ENCODE measurements at regions not wholly inside any gene's neighbourhood (a gene's known extent, or its start where the extent isn't known, plus 50 kb on each side); places are given as distances from the start of the nearest gene placed in this dataset.

DNA sequence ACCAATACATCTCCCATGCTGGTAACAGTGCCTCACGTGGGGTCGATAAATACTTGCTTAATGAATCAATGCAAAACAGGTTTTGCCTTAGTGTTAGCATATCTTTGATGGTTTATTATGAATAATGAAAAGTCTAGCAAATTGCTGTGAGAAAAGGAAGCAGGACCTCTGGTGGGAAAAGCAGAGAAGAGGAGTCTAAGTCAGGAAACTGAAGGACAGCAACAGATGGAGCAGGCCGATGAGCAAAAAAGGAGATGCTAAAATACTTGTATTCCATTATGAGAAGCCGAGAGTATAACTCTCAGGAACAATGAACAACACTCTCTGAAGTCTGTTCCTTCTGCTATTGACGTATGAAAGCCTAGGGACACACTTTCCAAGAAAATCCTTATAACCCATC is 555.2 kb upstream of the KLHL29 start:
- TF ChIP-seq, protein P1, sequence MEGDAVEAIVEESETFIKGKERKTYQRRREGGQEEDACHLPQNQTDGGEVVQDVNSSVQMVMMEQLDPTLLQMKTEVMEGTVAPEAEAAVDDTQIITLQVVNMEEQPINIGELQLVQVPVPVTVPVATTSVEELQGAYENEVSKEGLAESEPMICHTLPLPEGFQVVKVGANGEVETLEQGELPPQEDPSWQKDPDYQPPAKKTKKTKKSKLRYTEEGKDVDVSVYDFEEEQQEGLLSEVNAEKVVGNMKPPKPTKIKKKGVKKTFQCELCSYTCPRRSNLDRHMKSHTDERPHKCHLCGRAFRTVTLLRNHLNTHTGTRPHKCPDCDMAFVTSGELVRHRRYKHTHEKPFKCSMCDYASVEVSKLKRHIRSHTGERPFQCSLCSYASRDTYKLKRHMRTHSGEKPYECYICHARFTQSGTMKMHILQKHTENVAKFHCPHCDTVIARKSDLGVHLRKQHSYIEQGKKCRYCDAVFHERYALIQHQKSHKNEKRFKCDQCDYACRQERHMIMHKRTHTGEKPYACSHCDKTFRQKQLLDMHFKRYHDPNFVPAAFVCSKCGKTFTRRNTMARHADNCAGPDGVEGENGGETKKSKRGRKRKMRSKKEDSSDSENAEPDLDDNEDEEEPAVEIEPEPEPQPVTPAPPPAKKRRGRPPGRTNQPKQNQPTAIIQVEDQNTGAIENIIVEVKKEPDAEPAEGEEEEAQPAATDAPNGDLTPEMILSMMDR (conservative IDR thresholded peaks at IDR 0.05): no peak
- peaks cover 3% of the 10 kb centered on the region for H3K27me3 Mint-ChIP-seq
- H3K9me3 Mint-ChIP-seq: no peaks in the 10 kb centered on the region
- H3K27ac Mint-ChIP-seq: no peak overlapping the region
- no peaks in the 10 kb centered on the region for H3K4me1 Mint-ChIP-seq (ENCODE audit: unreplicated experiment)
- no peaks in the 10 kb centered on the region for H3K36me3 Mint-ChIP-seq
- no peak overlapping the region for H3K4me3 Mint-ChIP-seq
- DNase-seq (ENCODE audit: extremely low spot score, unreplicated experiment): no peak

DNA sequence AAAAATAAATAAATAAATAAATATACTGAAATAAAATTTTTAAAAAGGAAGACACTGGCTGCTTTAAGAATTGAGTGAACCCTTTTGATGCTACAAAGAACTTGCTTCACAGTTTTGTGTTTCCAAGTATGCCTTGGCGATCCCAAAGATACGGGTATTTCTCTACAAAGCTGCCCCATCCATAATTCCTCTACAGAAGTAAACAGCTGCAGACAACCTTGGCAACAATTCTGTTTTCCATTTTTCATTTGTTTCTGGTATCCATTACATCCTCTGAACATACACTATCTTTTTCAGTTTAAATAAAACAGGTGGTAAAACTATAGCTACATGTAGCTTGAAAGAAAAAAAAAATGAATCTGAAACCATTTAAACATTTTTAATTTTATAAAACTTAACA is 552.8 kb upstream of the KLHL29 start:
- TF ChIP-seq, protein P1 (conservative IDR thresholded peaks at IDR 0.05): no peak
- no peaks in the 10 kb centered on the region for H3K4me1 Mint-ChIP-seq (ENCODE audit: unreplicated experiment)
- no peaks in the 10 kb centered on the region for H3K9me3 Mint-ChIP-seq
- H3K27me3 Mint-ChIP-seq: peaks cover 3% of the 10 kb centered on the region
- H3K4me3 Mint-ChIP-seq: no peak overlapping the region
- H3K27ac Mint-ChIP-seq: no peak overlapping the region
- no peaks in the 10 kb centered on the region for H3K36me3 Mint-ChIP-seq
- no peak for DNase-seq (ENCODE audit: extremely low spot score, unreplicated experiment)

DNA sequence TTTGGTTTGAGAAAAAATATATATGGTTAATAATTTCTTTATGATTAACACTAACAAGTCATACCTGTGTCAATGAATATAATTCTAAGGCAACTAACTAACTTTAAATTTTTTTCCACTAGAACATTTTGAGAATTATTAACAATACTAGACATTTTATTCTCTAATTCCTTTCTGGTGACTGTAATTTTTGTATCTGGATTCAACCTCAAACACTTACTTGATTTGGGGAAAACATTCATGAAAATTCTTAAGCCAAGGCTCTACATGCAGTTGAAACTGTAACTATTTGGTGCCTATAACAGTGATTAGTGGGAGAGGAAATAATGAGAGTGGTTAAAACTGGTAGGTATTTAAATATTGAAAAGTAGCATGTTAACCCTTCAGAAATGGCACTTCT is 546.5 kb upstream of the KLHL29 start:
- H3K4me1 Mint-ChIP-seq (ENCODE audit: unreplicated experiment): no peaks in the 10 kb centered on the region
- no peak overlapping the region for H3K4me3 Mint-ChIP-seq
- H3K9me3 Mint-ChIP-seq: no peaks in the 10 kb centered on the region
- H3K27ac Mint-ChIP-seq: no peak overlapping the region
- H3K36me3 Mint-ChIP-seq: no peaks in the 10 kb centered on the region
- no peaks in the 10 kb centered on the region for H3K27me3 Mint-ChIP-seq
- TF ChIP-seq, protein P1 (conservative IDR thresholded peaks at IDR 0.05): no peak
- no peak for DNase-seq (ENCODE audit: extremely low spot score, unreplicated experiment)

DNA sequence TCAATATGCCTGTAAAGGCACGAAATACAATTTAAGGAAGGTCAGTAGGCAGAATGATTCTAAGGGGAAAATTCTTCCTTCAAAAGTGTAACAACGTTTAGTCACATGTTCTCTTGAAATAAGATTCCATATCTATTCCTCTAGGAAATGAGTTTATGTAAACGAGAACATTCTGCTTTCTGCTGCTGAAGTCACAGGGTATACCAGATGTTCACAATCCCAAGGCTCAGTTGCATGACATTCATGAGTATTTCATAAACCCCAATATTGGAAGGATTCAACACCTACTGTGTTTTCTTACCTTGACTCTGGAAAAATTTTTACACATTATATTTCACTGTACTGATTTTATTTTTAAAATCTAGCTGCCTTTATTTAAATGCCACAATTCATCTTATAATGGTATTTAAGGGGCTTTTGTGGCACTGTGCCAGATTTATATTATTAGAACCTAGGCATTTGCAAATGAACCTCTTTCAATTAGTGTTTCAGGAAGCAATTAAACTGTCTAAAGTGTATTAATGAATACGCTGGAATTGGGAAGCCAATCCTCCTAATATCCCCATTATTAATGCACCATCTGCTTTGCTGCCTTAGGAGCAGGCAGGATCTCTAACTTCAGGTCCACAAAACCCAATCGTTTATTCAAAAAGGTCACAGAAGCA is 542.6 kb upstream of the KLHL29 start:
- H3K27me3 Mint-ChIP-seq: no peaks in the 10 kb centered on the region
- H3K27ac Mint-ChIP-seq: no peak overlapping the region
- no peaks in the 10 kb centered on the region for H3K4me1 Mint-ChIP-seq (ENCODE audit: unreplicated experiment)
- TF ChIP-seq, protein P1 (conservative IDR thresholded peaks at IDR 0.05): no peak
- H3K4me3 Mint-ChIP-seq: no peak overlapping the region
- DNase-seq (ENCODE audit: extremely low spot score, unreplicated experiment): no peak
- no peaks in the 10 kb centered on the region for H3K9me3 Mint-ChIP-seq
- no peaks in the 10 kb centered on the region for H3K36me3 Mint-ChIP-seq

DNA sequence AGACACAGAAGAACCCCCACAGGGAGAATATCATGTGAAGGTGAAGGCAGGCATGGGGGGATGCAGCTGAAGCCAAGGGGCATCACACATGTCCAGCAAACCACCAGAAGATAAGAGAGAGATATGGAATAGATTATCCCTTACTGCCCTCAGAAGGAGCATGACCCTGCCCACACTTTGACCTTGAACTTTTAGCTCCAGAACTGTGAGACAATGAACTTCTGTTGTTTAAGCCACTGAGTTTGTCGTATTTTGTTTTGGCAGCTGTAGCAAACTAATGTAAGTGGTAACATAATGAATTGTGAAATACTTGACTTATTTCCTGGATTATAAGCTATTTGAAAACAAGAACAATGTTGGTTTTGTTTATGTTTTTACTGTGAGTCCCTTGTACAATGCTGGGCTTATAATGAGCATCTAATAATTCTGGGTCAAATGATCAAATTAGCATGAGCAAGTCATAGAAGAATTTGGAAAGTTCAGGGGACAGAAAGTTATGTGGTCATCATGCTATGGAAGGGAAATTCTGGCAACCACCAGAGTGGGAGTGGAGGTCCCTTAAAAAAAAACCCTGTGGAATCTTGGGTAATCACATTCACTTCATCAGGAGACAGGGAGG is 541.0 kb upstream of the KLHL29 start:
- no peaks in the 10 kb centered on the region for H3K4me1 Mint-ChIP-seq (ENCODE audit: unreplicated experiment)
- H3K36me3 Mint-ChIP-seq: no peaks in the 10 kb centered on the region
- no peaks in the 10 kb centered on the region for H3K9me3 Mint-ChIP-seq
- no peak overlapping the region for H3K4me3 Mint-ChIP-seq
- no peaks in the 10 kb centered on the region for H3K27me3 Mint-ChIP-seq
- TF ChIP-seq, protein P1 (conservative IDR thresholded peaks at IDR 0.05): no peak
- H3K27ac Mint-ChIP-seq: no peak overlapping the region
- DNase-seq (ENCODE audit: extremely low spot score, unreplicated experiment): no peak
